HCT116 (cell line): ENCODE measurements at regions not wholly inside any gene's neighbourhood (a gene's known extent, or its start where the extent isn't known, plus 50 kb on each side); places are given as distances from the start of the nearest gene placed in this dataset.

Source experiments
- ATAC-seq: fragments of 200-7000 bp; cut with Tn5 transposase; 2 replicates; pipeline ENCODE4 v1.9.1; 2020; ENCODE audit warnings: mild to moderate bottlenecking, moderate library complexity
- BruUV-seq: library from RNA; stranded (reverse); fragments of 400-500 nt; replicated peaks from 2 replicates; lab custom pipeline; 2021; lab: Mats Ljungman, UMichigan
- CTCF ChIA-PET: fragments of 300-600 bp; sonication (Branson Sonifier 250); formaldehyde crosslinking; loops from one replicate; lab custom pipeline; 2021; ENCODE audit warnings: antibody characterized with exemption; lab: Charles Lee
- POLR2A ChIA-PET: fragments of 300-600, 350-600 bp; sonication (Branson Sonifier 250); formaldehyde crosslinking; loops from one replicate; lab custom pipeline; 2021; ENCODE audit warnings: antibody characterized with exemption; lab: Charles Lee
- RAD21 ChIA-PET, 2 experiments: fragments of 300-600 bp; sonication (Branson Sonifier 250); formaldehyde crosslinking; loops; one replicate each; lab custom pipeline; 2023; ENCODE audit warnings: low total read pairs in 2 of 2; ENCODE audit not compliant: uncharacterized antibody in 2 of 2, unreplicated experiment in 2 of 2, low non-redundant PET in 1 of 2; lab: Charles Lee
- DNase-seq: peaks from one replicate; pipeline ENCODE4 v3.0.0-alpha.2; 2010; ENCODE audit warnings: low read depth, low spot score
- H2AFZ ChIP-seq: fragments of 200-600 bp; shearing (Covaris generic), sonication (generic); 2 replicates; pipeline ENCODE4 v1.6.1; 2017; ENCODE audit warnings: low read depth, mixed run types, mixed read lengths, antibody characterized with exemption, low read length; ENCODE audit not compliant: poor library complexity, severe bottlenecking
- H3K27ac ChIP-seq: 2 replicates; pipeline ENCODE4 v1.5.1; 2012; ENCODE audit warnings: low read depth, low read length
- H3K27me3 ChIP-seq: fragments of 200-600 bp; sonication (generic); 2 replicates; pipeline ENCODE4 v1.6.1; 2016; ENCODE audit warnings: mixed run types, low read length, mixed read lengths; ENCODE audit not compliant: insufficient read depth
- H3K36me3 ChIP-seq, 2 experiments: fragments of 200-500 bp in 1 of 2; fragments of 200-600 bp in 1 of 2; sonication (Bioruptor generic) in 1 of 2; sonication (generic) in 1 of 2; 2 replicates each; pipeline versions ENCODE4 v1.5.1 to v1.6.1; 2014 to 2016; ENCODE audit warnings: low read length in 2 of 2, inconsistent platforms in 1 of 2, mixed read lengths in 1 of 2, mixed run types in 1 of 2; ENCODE audit not compliant: insufficient read depth in 2 of 2, control insufficient read depth in 1 of 2
- H3K4me1 ChIP-seq, 2 experiments: fragments of 200-600 bp in 1 of 2; sonication (generic) in 1 of 2; 2 replicates each; pipeline versions ENCODE4 v1.5.1 to v1.6.1; 2012 to 2017; ENCODE audit warnings: low read length in 2 of 2, inconsistent platforms in 1 of 2, mild to moderate bottlenecking in 1 of 2, mixed read lengths in 1 of 2, mixed run types in 1 of 2, moderate library complexity in 1 of 2; ENCODE audit not compliant: insufficient read depth in 2 of 2, control insufficient read depth in 1 of 2
- H3K4me2 ChIP-seq: fragments of 200-600 bp; sonication (generic); 2 replicates; pipeline ENCODE4 v1.6.1; 2017; ENCODE audit warnings: mixed run types, low read length, mixed read lengths
- H3K4me3 ChIP-seq, 2 experiments: fragments of 200-600 bp in 1 of 2; sonication (generic) in 1 of 2; replicated peaks in 1 of 2; 2 replicates each; pipeline ENCODE4 v1.5.1; 2011 to 2016; ENCODE audit warnings: low read length in 2 of 2, control low read depth in 1 of 2, low read depth in 1 of 2, mild to moderate bottlenecking in 1 of 2, mixed read lengths in 1 of 2, mixed run types in 1 of 2
- H3K79me2 ChIP-seq: fragments of 200-600 bp; sonication (generic); 2 replicates; pipeline ENCODE4 v1.6.1; 2017; ENCODE audit warnings: mild to moderate bottlenecking, mixed run types, low read length, moderate library complexity, mixed read lengths; ENCODE audit not compliant: insufficient read depth
- H3K9ac ChIP-seq: fragments of 200-600 bp; sonication (generic); 2 replicates; pipeline ENCODE4 v1.6.1; 2016; ENCODE audit warnings: low read length, mixed read lengths
- H3K9me2 ChIP-seq: fragments of 200-600 bp; sonication (generic), shearing (Covaris generic); 2 replicates; pipeline ENCODE4 v1.6.1; 2017; ENCODE audit warnings: mixed run types, mild to moderate bottlenecking, moderate library complexity; ENCODE audit not compliant: insufficient read depth
- H3K9me3 ChIP-seq, 2 experiments: fragments of 200-500 bp in 1 of 2; fragments of 200-600 bp in 1 of 2; sonication (Bioruptor generic) in 1 of 2; sonication (generic) in 1 of 2; 2 replicates each; pipeline ENCODE4 v1.6.1; 2014 to 2017; ENCODE audit warnings: low read length in 2 of 2, mixed read lengths in 2 of 2, inconsistent platforms in 1 of 2, low read depth in 1 of 2, mild to moderate bottlenecking in 1 of 2, mixed run types in 1 of 2, moderate library complexity in 1 of 2; ENCODE audit not compliant: control insufficient read depth in 1 of 2, insufficient read depth in 1 of 2
- H4K20me1 ChIP-seq: fragments of 200-600 bp; sonication (generic), shearing (Covaris generic); 2 replicates; pipeline ENCODE4 v1.6.1; 2017; ENCODE audit warnings: mixed run types, mild to moderate bottlenecking, moderate library complexity; ENCODE audit not compliant: insufficient read depth
- ATF3 ChIP-seq: IDR thresholded peaks from 2 replicates; pipeline ENCODE4 v1.6.1; 2012
- EGR1 ChIP-seq: IDR thresholded peaks from 2 replicates; pipeline ENCODE4 v1.6.1; 2012; ENCODE audit warnings: low read depth
- EZH2phosphoT487 ChIP-seq: fragments of 200-600 bp; IDR thresholded peaks from 2 replicates; pipeline ENCODE4 v1.6.1; 2018; ENCODE audit warnings: antibody characterized with exemption, borderline replicate concordance
- FOSL1 ChIP-seq: IDR thresholded peaks from 2 replicates; pipeline ENCODE4 v1.6.1; 2012; ENCODE audit warnings: low read depth
- JUND ChIP-seq: IDR thresholded peaks from 2 replicates; pipeline ENCODE4 v1.6.1; 2012
- MAX ChIP-seq: IDR thresholded peaks from 2 replicates; pipeline ENCODE4 v1.6.1; 2012
- POLR2A ChIP-seq: IDR thresholded peaks from 2 replicates; pipeline ENCODE4 v1.7.0; 2011; ENCODE audit warnings: borderline replicate concordance; ENCODE audit not compliant: insufficient read depth, insufficient read length; ENCODE audit errors: extremely low read depth
- POLR2AphosphoS5 ChIP-seq: IDR thresholded peaks from 2 replicates; pipeline ENCODE4 v1.6.1; 2011; ENCODE audit warnings: mild to moderate bottlenecking, low read depth, low read length, moderate library complexity
- RAD21 ChIP-seq: IDR thresholded peaks from 2 replicates; pipeline ENCODE4 v1.6.1; 2012; ENCODE audit warnings: low read depth, mild to moderate bottlenecking
- SP1 ChIP-seq: IDR thresholded peaks from 2 replicates; pipeline ENCODE4 v1.6.1; 2012; ENCODE audit warnings: low read depth
- SRF ChIP-seq: IDR thresholded peaks from 2 replicates; pipeline ENCODE4 v1.6.1; 2012; ENCODE audit warnings: low read depth
- TCF7L2 ChIP-seq: IDR thresholded peaks from 2 replicates; pipeline ENCODE4 v1.7.0; 2011; ENCODE audit warnings: borderline replicate concordance, inconsistent platforms; ENCODE audit not compliant: insufficient read depth, insufficient read length; ENCODE audit errors: extremely low read depth
- YY1 ChIP-seq: IDR thresholded peaks from 2 replicates; pipeline ENCODE4 v1.6.1; 2011; ENCODE audit warnings: low read length, low read depth, moderate library complexity, mild to moderate bottlenecking; ENCODE audit not compliant: insufficient replicate concordance; ENCODE audit errors: extremely low read depth
- ZBTB33 ChIP-seq: IDR thresholded peaks from 2 replicates; pipeline ENCODE4 v1.6.1; 2011; ENCODE audit warnings: mild to moderate bottlenecking, low read length, moderate library complexity; ENCODE audit not compliant: insufficient replicate concordance; ENCODE audit errors: extremely low read depth
- ZFX ChIP-seq: fragments of 450-650 bp; IDR thresholded peaks from 2 replicates; pipeline ENCODE4 v1.6.1; 2017
- intact Hi-C: fragments of 100-400 bp; cut with micrococcal nuclease; formaldehyde crosslinking; loops from 2 replicates; pipeline ENCODE4 v1.10.0; 2022

GRCh38 chr20:24797745-24798655, 151.1 kb upstream of the CST7 start:
- ChIA-PET POLR2A (no interaction called here), CTCF (no interaction called here), RAD21 (no interaction called here)
- Histone ChIP-seq H3K9me3 (no peaks in the 10 kb centered on the region), H3K4me2 (no peak overlapping the region), H3K4me1 (no peaks in the 10 kb centered on the region), H3K4me3 (no peak overlapping the region), H4K20me1 (no peaks in the 10 kb centered on the region), H3K79me2 (no peaks in the 10 kb centered on the region), H3K9me2 (no peaks in the 10 kb centered on the region), H2AFZ (no peak overlapping the region), H3K27ac (no peak overlapping the region), H3K27me3 (peaks cover 62% of the 10 kb centered on the region), H3K36me3 (no peaks in the 10 kb centered on the region), H3K9ac (no peak overlapping the region)
- no TSS peak for BruUV-seq
- ATAC-seq (no peak), DNase-seq (no peak)
- intact Hi-C loops, result no loop called here
- no peak for TF ChIP-seq SRF
- no peak for TF ChIP-seq ATF3
- TF ChIP-seq EGR1, result no peak
- no peak for TF ChIP-seq MAX
- no peak for TF ChIP-seq POLR2AphosphoS5
- TF ChIP-seq EZH2phosphoT487, result no peak

GRCh38 chr20:24798930-24799705, 150.0 kb upstream of the CST7 start:
- intact Hi-C loops, result no loop called here
- no peak overlapping the region for H3K4me2 ChIP-seq
- BruUV-seq, result no TSS peak
- H3K36me3 ChIP-seq, result no peaks in the 10 kb centered on the region
- no peaks in the 10 kb centered on the region for H3K4me1 ChIP-seq
- POLR2A ChIA-PET, result no interaction called here
- no peaks in the 10 kb centered on the region for H3K9me3 ChIP-seq
- no peaks in the 10 kb centered on the region for H3K9me2 ChIP-seq
- no peaks in the 10 kb centered on the region for H4K20me1 ChIP-seq
- no peak for TF ChIP-seq YY1
- TF ChIP-seq JUND, result no peak
- no peak for TF ChIP-seq EZH2phosphoT487
- TF ChIP-seq ZBTB33, result no peak
- no peak for TF ChIP-seq POLR2A
- no peak for TF ChIP-seq FOSL1
- no peak for TF ChIP-seq TCF7L2
- no peak for TF ChIP-seq RAD21
- no peak for TF ChIP-seq ATF3
- TF ChIP-seq SP1, result no peak
- TF ChIP-seq ZFX, result no peak
- no peak for TF ChIP-seq SRF
- TF ChIP-seq, all 23 proteins: peak for 0
- RAD21 ChIA-PET, result no interaction called here
- DNase-seq (no peak), ATAC-seq (no peak)
- CTCF ChIA-PET, result no interaction called here
- Histone ChIP-seq H3K9ac (no peak overlapping the region), H3K27me3 (peaks cover 61% of the 10 kb centered on the region), H3K79me2 (no peaks in the 10 kb centered on the region), H3K27ac (no peak overlapping the region), H3K4me3 (no peak overlapping the region), H2AFZ (no peak overlapping the region)
